GM19035 (cell line): ENCODE measurements at regions not wholly inside any gene's neighbourhood (a gene's known extent, or its start where the extent isn't known, plus 50 kb on each side); places are given as distances from the start of the nearest gene placed in this dataset.
"Not testable (repeated sequence)": the region's sequence is repeated elsewhere in the genome, so short reads cannot be mapped to it uniquely, and the experiment has no call there.

ENCODE experiments used
- ATAC-seq: cut with Tn5 transposase; IDR thresholded peaks from one replicate; pipeline ENCODE4 v1.9.1; 2021; ENCODE audit not compliant: unreplicated experiment

DNA sequence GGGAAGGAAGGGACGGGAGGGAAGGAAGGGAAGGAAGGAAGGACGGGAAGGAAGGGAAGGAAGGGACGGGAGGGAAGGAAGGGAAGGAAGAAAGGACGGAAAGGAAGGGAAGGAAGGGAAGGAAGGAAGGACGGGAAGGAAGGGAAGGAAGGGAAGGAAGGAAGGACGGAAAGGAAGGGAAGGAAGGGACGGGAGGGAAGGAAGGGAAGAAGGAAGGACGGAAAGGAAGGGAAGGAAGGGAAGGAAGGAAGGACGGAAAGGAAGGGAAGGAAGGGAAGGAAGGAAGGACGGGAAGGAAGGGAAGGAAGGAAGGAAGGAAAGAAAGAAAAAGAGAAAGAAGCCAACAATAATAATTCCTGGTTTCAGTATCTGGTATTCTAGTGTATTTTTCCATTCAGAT is 863.8 kb upstream of the WWC1 start:
- ATAC-seq, result not testable (repeated sequence)

DNA sequence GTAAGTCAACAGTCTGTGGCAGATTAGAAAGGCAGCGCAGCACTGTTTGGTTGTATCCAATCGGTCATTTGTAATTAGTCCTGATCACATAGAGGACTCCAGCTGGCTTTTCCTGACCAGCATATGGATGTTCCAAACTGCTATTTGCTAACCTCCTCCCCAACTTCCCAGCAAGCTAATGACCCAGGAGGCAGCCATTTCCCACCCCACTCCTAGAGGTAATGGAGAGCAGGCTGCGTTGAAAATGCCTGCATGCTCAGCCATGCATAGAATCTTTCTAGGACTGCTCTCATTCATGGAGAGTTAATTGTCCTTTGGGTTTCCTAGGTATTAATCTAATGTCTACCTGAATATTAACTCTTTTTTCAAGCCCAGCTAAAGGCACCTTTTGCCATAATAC is 850.6 kb upstream of the WWC1 start:
- ATAC-seq, result no peak

DNA sequence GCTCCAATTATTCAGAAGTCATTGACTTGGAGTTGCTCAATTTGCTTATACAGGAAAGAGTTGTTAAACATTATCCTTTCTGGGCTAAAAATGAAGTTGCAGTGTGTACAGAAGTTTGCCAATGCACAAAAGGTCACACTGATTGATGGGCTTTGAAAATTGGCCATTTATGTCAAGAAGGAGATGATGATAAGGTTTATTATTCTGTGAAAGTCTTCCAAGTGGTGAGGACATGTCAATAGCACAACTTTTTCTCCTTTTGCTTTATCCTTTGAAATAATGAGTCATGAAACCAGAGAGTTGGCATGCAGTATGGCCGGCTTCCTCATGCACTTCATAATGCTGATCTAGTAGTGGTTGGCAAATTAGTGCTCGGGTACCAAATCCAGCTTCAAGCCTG is 848.5 kb upstream of the WWC1 start:
- ATAC-seq, result no peak

DNA sequence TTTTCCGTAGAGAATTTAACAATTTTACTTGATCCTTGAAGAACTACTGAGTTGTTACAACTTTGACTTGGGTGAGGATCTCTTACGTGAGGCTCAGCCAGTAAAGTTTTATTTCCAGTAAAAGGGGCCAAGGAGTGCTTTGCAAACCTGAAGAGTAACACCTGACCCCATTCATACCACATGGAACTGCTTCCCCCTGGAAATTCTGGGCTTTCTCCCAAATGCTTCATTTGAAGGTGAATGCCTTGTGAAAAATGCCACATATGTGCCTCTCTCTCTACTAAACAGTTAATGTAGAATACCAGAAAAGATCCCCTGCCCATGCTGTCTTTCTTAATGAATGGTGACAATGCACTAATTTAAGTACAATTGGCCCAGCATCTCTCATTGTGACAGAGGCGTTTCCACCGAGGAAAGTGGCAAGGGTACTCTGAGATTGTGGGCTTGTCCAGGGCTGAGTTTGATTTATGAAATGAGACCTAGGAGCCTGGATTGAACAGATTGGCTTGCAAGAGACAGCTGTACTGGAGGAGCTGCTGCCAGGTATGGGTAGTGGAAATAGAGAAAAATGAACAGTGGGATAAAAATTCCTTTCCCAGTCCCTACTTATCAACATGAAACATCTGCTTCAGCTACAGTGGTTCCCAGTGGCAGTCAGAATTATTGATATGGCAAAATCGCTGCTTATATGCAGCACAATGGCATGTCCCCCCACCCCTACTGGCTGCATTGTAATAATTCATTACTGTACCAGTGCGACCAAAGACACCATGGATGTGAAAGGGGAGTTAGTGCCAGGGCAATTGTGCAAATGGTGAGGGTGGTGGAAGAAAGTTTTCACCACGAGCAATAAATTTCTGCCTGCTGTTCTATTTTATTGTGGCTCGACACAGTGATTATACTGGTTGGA is 843.7 kb upstream of the WWC1 start:
- ATAC-seq, result no peak

DNA sequence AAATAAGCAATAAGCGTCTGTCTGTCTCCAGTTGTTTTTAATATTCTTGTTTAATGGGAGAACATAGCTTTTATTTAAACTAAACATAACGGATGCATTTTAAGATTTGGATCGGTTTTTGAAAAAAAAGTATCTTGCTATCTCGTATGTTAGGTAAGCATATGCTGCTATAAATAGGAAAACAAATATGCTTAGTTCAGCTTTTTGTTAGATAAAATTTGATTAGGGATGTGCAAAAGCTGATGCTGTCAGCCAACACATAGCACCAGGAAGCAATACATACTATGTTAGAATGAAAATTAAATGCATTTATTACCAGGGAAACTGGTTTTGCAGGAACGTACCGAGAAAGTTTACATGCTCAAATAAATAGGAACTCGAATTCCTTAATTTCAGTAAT is 843.1 kb upstream of the WWC1 start:
- ATAC-seq, result no peak

DNA sequence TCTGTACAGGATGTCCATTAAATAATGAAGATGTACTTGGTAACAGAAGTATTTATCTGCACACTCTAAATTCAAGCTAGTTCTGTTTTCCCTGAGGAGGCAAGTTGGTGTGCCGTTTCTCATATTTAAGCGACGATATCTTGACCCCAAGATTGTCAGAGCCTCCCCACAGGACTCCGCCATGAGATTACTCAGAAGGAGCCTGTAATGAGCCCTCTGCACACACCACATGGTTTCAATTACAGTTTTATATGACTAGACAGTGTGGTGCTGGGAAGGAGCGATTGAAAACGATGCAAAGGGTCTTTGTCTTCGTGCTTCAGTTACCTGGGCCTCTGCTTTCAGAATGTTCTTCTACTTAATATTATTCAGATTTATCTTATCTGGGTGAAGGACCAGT is 840.4 kb upstream of the WWC1 start:
- no peak for ATAC-seq

DNA sequence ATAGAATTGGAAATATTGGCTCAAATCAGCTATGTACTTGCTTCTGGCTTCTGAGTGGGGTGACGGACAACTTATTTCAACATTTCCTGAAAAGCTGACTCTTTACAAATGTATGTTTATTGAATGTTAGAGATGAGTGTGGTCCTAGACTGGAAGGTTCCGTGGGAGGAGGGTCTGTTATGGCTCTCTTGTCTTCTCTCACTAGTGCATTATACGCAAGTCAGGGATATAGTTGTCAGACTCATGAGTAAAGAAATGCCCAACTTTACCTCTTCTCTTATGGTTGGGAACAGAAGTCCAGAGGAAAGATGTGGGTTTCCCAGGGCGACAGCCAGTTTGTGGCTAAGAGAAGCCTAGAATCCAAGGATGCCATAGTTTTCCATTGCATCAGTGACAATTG is 839.3 kb upstream of the WWC1 start:
- ATAC-seq, result no peak

DNA sequence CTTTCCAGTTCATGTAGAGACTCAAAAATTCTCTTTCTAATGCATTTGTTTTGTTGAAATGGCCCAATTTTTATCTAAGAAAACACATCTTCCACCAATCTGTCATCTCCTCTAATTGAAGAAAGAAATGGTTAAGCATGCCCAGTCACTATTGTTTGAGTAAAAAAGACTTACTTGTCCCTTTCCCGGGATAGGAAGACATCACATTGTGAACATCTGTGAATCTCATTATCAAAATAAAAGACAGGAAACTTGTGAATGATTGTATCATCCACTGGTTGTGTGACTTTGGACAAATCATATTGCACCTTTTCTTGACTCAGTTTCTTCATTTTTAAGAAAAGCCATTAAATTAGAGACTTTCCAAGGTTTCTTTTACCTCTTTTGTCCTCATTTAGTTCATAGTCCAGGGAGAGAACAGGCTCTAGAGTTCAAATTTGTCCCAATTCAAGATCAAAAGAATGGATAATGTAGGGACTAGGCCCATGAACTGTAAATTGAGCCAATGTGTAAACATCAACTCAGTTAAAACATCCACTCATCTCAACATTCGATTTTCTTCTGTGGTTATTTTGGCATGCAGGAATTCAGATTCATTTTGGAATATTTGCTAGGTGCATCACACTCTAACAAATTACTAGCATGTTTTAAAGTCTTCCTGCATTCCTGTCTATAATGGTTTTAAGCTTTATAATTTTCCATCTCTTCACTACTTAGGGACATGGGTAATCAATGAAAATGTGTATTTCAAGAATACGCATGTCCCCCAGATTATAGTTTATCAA is 838.0 kb upstream of the WWC1 start:
- no peak for ATAC-seq

DNA sequence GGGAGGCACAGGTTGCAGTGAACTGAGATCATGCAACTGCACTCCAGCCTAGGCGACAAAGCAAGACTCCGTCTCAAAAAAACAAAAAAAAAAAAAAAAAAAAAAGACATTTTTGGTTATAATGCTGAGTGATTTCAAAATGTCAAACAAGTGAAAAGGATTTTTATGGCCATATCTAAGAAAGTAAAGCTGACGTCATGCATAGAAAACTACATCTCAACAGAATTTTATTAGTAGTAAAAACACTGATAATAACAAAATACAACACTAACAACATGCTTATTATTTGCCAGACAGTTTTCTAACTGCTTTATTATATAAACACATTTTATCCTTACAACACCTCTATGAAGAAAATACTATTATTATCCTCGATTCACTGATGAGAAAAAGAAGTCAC is 833.0 kb upstream of the WWC1 start:
- no peak for ATAC-seq

DNA sequence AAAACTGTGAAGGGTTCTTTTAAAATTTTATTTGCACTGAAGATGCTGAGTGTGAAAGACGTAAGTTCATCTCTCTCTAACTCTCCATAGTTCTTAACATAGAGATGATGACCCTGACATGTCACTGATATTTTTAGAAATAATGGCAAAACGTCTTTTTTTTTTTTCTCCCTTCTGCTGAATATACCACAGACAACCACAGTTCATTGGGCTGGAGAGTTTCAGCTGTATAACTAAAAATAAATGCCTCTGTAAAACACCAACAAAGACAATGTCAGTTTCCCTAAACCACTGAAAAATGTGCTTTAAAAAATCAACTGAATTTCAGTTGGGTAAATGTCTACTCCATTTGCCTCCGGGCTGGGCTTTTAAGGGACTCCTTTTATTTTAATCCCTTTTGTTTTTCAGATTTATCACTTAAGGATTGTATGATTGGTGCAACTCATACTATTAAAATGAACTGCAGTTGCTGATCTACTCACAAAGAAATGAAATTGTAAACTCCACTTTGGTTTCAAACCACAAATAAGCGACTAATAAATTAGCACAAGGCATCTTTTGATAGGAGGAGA is 830.9 kb upstream of the WWC1 start:
- ATAC-seq, result no peak

DNA sequence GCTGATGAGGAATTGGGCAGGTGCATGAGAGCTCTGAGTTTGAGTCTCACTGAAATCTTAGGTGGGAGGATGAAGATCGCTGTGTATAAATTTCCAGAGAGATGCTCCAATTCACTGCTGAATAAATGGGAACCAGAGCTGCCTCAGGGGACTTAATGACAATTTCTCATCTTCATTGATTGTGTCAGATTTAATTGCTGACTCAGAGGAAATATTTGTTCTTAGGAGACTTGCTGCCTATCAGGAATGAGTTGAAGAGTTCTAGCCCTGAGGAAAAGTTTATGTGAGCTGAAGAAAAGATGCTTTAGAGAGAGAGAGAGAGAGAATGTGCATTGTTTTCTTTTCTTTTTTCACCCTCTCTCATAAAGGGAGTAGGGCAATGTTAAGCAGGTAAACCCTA is 827.5 kb upstream of the WWC1 start:
- ATAC-seq, result no peak

DNA sequence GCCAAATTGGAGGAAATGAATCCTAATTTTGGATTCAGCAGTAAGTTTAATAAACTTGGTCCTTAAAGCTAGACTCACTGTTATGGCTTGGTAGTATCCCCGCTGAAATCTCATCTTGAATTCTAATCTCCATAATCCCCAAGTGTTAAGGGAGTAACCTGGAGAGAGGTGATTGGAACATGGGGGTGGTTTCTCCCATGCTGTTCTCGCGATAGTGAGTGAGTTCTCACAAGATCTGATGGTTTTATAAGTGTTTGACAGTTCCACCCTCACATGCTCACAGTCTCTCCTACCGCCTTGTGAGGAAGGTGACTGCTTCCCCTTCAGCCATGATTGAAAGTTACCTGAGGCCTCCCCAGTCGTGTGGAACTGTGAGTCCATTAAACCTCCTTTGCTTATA is 824.5 kb upstream of the WWC1 start:
- ATAC-seq, result no peak

DNA sequence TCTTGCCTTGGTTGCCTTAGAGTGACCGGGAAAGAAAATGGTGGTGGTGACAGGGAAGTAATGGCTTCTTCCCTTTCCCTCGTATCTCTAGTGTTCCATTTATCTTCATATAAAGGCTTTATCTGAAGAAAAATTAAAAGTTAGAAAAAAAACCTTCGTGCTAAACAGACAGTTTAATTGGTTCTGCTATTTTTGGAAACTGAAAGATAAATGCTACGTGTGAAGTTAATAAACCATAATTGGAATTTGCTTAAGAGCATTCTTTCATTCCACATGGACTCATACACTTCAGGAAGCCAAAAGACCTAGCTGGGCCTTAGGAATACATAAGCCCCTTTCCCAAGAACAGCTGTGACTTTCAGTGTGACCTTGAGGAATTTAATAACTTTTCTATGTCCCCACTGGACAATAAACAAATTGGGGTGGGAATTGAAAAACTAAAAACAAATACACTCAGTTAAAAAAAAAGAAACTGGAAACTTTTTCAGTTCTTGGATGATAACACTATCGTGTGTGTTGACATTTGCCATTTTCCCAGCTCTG is 818.8 kb upstream of the WWC1 start:
- ATAC-seq, result no peak

DNA sequence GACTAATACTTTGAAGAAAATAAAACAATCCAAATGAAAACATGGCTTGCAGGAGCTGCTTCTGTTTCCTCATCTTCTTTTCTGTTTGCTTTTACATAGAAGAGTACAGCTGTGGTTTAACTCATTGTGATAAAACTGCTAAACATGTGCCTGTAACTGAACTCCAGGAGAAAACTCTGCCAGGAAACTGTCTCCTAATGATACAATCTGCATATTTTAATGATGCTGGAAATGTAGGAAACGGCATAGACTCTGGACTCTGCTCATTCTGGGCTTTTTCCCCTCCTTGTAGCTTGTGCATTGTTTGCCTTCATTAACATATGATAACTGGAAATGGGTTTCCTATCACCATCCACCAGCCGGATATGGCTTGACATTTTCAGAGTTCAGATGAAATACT is 813.3 kb upstream of the WWC1 start:
- no peak for ATAC-seq

DNA sequence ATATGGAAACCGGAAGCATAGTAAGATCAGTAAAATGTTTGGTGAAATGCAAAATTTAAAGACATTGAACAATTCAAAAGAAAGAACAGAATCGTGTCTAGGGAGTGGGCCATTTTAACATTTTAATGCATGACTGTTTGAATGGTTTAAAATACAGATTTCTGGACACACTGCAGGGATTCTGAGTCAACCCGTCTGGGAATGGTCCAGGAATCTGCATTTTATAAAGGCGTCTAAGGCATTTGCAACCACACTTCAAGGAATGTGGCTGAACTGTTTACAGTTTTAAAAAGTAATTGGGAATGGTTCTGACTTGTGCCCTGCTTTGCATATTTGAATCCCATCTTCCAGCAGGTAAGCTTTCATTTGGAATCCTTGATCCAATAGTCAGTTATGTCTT is 811.7 kb upstream of the WWC1 start:
- no peak for ATAC-seq

DNA sequence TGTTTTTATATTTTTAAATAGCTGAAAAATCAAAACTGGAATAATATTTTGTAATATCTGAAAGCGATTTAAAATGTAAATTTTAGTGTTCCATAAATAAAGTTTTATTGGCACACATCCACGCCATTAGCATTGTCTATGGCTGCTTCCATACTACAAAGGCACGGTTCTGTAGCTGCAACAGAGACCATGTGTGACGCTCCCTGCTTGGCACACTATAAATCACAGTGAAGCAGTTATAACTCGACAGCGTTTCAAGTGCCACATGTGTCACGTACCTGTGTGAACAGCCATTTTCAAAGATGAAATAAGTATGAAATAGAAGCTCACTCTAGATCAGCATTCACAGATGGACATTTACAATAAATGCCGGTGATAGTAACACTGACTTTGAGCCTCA is 810.1 kb upstream of the WWC1 start:
- no peak for ATAC-seq

DNA sequence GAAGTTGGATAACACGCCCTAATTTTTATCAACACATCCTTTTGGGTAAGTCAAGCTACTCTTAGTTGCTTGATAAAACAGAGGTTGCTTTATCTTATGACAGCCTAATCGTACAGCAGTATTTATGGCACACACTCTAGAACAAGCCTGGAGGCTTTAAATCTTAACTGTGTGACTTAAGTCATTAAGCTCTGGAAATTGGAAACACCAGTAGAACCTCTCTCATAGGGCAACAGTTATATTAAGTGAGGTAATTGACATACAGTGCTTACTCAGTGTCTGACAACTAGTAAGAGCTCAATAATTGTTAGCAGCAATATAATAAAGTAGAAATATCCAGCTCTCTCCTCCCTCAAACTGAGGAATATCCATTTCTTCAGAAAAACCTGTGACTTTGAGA is 808.9 kb upstream of the WWC1 start:
- no peak for ATAC-seq

DNA sequence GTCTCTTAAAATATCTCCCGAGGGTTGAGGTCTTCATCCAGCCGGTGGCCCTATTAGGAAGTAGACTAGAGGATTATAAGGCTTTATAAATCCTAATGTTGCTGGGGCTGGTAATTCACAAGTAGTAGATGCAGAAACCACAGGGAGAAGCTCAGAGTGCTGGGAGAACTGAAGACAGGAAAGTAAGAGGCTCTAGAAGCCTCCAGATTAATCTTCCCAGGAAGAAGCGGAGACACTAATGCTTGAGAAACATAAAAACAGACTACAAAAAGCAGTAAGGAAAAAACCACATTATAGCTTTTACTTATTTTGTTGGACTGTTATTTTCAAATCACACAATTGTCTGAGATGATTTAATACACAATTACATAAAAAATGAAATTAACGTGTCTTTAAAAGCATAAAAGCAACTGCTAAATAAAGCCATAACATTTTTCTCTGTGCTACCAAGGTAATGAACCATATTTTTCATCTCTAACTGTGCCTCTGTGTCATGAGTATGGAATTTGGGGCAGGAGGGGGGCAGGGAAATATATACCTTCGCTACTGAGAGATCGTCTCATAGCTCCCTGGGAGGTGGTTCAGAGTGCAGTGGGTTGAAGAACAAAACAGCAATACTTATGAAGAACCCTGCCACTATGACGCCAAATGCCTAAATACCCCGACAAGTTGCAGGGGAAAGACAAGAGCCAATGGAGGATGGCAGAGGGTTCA is 806.2 kb upstream of the WWC1 start:
- no peak for ATAC-seq

DNA sequence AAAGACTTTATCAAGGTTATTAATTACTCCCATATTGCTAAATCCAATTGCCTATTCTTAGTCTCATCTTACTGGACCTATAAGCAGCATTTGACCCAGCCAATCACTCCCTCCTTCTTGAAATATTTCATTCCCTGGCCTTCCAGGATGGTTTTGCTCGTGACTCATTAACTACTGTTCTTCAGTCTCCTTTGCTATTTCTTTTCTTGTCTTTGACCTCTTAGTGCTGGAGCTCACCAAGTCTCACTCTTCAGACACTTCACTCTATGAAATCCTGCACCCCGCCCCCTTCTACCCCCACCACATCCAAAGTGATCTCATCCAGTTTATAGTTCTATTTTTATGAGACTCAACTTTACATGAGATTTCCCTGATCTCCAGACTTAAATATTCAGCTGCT is 803.1 kb upstream of the WWC1 start:
- ATAC-seq, result no peak

DNA sequence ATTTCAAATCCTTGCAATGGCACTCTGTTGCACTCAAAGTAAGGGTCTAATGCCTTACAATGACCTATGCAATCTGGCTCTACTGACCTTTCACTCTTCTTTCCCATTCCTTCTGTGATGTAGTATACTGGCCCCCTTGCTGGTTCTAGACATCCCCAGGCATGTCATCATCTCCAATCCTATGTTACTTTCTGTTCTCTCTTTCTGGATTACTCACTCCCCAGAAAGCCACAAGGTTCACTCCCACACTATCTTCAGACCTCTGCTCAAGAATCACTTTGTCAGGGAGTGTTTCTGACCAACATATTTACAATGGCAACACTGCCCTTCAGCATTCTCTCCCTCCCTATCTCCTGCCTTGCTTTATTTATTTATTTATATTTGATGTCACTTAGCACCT is 802.2 kb upstream of the WWC1 start:
- no peak for ATAC-seq
